ENCODE measurements at regions not wholly inside any gene's neighbourhood (a gene's known extent, or its start where the extent isn't known, plus 50 kb on each side); places are given as distances from the start of the nearest gene placed in this dataset.

DNA sequence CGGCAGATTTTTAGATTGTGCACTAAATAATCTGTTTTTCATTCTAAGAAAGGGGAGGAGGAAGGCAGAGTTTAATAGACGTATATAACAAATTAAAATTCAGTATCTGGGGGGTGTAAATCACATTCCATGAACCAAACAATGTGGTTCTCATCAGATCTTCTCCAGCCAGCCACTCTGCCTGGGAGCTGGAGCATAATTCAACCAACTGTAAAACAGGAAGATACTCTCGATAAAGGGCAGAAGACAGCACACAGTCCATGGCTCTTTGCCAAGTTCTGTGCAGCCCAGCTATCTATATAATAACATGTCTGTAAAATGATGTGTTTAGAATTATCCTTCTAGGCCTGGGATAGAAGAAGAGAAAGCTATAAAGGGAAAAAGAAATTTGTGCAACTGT, 289.9 kb upstream of the ZFP64 start:
- Histone ChIP-seq H3K4me3 (no peak overlapping the region), H3K36me3 (no peaks in the 10 kb centered on the region), H3K27me3 (no peaks in the 10 kb centered on the region), H3K27ac (no peak overlapping the region), H3K9me3 (no peaks in the 10 kb centered on the region), H3K4me1 (no peaks in the 10 kb centered on the region)
- 38 to 40% methylated on average over 3 of the region's 3 CpGs for WGBS, 2 donors
- no peak for DNase-seq (ENCODE audit: low spot score in 2 of 2)
- TF ChIP-seq, protein P1, sequence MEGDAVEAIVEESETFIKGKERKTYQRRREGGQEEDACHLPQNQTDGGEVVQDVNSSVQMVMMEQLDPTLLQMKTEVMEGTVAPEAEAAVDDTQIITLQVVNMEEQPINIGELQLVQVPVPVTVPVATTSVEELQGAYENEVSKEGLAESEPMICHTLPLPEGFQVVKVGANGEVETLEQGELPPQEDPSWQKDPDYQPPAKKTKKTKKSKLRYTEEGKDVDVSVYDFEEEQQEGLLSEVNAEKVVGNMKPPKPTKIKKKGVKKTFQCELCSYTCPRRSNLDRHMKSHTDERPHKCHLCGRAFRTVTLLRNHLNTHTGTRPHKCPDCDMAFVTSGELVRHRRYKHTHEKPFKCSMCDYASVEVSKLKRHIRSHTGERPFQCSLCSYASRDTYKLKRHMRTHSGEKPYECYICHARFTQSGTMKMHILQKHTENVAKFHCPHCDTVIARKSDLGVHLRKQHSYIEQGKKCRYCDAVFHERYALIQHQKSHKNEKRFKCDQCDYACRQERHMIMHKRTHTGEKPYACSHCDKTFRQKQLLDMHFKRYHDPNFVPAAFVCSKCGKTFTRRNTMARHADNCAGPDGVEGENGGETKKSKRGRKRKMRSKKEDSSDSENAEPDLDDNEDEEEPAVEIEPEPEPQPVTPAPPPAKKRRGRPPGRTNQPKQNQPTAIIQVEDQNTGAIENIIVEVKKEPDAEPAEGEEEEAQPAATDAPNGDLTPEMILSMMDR (IDR thresholded peaks at IDR 0.05): no peak
- TF ChIP-seq EP300 (IDR thresholded peaks at IDR 0.05): no peak
- TF ChIP-seq POLR2A (IDR thresholded peaks at IDR 0.05): no peak

DNA sequence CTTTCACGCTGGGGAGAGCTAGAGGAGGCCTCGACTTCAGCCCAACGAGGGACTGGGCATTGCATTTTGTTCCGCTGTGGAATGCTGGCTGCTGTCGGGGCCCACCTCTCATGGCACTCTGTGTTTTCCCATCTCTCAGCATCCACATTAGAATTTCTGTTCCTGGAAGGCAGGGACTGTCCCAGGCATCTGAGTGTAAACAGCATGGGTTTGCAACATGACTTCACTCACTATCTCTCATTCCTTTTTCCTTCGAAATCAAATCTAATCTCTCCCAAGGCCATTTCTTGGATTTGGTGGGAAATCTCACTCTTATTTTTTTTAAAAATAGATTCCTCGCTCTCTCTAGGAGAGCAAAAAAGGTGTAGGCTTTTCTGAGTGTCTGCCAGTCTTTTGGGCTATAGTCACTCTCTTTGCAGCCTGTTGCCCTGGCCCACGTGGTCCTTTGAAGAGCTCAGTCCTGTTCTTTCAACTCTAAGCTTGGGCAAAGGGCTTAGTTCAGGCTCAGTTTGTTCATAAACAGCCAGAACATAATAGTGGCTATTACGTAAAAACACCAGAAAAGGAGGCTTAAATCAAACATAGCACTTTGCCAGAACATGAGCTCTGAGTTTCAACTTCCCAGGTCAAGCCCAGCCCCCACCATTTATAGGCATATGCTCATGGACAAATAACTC, 284.6 kb upstream of the ZFP64 start:
- WGBS, 2 donors: 67 to 79% methylated on average over 9 of the region's 9 CpGs
- Histone ChIP-seq H3K27me3 (no peaks in the 10 kb centered on the region), H3K9me3 (no peaks in the 10 kb centered on the region), H3K4me1 (no peaks in the 10 kb centered on the region), H3K4me3 (no peak overlapping the region), H3K36me3 (no peaks in the 10 kb centered on the region), H3K27ac (no peak overlapping the region)
- TF ChIP-seq, protein P1 (IDR thresholded peaks at IDR 0.05): no peak
- no peak for TF ChIP-seq POLR2A (IDR thresholded peaks at IDR 0.05)
- no peak for TF ChIP-seq EP300 (IDR thresholded peaks at IDR 0.05)
- no peak for DNase-seq (ENCODE audit: low spot score in 2 of 2)

DNA sequence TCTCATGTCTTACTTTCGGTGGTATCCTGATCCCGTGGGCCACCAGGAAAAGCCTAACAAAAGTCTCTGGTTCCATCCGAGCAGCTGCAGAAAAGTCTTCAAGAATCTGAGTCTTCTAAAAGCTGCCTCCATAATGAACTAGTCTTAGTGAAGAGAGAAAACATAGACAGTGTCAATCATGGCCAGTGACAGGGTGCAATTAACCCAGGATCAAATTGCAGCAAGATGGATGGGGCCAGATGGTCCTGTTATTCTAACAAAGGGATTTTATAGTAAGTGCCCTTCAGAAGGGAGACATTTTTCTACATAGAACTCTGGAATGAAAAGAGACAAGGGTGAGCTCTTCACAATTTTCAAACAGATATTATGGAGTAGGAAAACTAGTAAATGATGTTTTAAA, 281.6 kb upstream of the ZFP64 start:
- Histone ChIP-seq H3K4me1 (no peaks in the 10 kb centered on the region), H3K4me3 (no peak overlapping the region), H3K27me3 (no peaks in the 10 kb centered on the region), H3K36me3 (no peaks in the 10 kb centered on the region), H3K27ac (no peak overlapping the region), H3K9me3 (no peaks in the 10 kb centered on the region)
- TF ChIP-seq, protein P1 (IDR thresholded peaks at IDR 0.05): no peak
- TF ChIP-seq EP300 (IDR thresholded peaks at IDR 0.05) (no peak), POLR2A (IDR thresholded peaks at IDR 0.05) (no peak)
- no peak for DNase-seq (ENCODE audit: low spot score in 2 of 2)
- 61 to 66% methylated on average over 3 of the region's 3 CpGs for WGBS, 2 donors

DNA sequence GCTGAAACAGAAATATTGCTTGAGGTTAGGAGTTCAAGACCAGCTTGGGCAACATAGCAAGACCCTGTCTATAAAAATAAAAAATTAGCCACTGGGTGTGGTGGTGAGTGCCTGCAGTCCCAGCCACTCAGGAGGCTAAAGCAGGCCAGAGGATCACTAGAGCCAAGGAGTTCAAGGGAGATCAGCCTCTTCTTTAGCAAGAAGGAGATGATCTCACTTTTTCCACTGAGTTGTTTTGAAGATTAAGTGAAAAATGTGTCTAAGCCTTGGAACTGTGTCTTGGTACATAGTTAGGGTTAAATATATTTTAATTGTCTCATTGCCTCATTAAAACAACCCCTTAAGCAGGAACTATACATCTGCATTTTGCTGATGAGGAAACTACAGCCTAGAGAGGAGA, 279.0 kb upstream of the ZFP64 start:
- Histone ChIP-seq H3K36me3 (no peaks in the 10 kb centered on the region), H3K4me3 (no peak overlapping the region), H3K27ac (no peak overlapping the region), H3K27me3 (no peaks in the 10 kb centered on the region), H3K9me3 (no peaks in the 10 kb centered on the region), H3K4me1 (no peaks in the 10 kb centered on the region)
- no peak for DNase-seq (ENCODE audit: low spot score in 2 of 2)
- no peak for TF ChIP-seq EP300 (IDR thresholded peaks at IDR 0.05)
- no peak for TF ChIP-seq POLR2A (IDR thresholded peaks at IDR 0.05)
- TF ChIP-seq, protein P1 (IDR thresholded peaks at IDR 0.05): no peak

DNA sequence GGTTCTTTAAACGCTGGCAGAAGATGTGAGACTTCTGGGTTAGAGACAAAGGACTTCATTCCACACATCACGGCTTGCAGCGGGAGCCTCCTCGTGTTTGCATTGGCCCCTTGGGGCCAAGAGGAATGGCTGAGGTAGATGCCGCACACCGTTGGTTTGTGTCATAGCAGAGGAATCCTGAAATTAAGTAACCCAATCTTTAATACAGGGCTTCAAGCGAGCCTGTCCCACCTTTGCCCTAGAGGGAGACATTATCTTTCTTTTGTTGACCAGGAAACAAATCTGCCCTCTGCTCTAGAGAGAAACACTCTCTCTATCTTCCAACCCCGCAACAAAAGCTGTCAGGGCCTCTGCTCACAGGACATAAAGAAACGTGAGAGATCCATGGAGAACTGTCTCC, 277.5 kb upstream of the ZFP64 start:
- WGBS, 2 donors: 65 to 71% methylated on average over 9 of the region's 9 CpGs
- TF ChIP-seq POLR2A (IDR thresholded peaks at IDR 0.05): no peak
- TF ChIP-seq, protein P1 (IDR thresholded peaks at IDR 0.05): no peak

More for the DNA sequence above, 277.5 kb upstream of the ZFP64 start:
- Histone ChIP-seq H3K9me3 (peaks cover 0 to 6% (median 0%) of the 10 kb centered on the region in 4 donors), H3K27ac (no peak overlapping the region), H3K4me1 (no peaks in the 10 kb centered on the region), H3K27me3 (no peaks in the 10 kb centered on the region), H3K4me3 (no peak overlapping the region), H3K36me3 (no peaks in the 10 kb centered on the region)
- DNase-seq (ENCODE audit: low spot score in 2 of 2): no peak

Data from tibial nerve (tissue), 4 donors.